ENCODE measurements at regions not wholly inside any gene's neighbourhood (a gene's known extent, or its start where the extent isn't known, plus 50 kb on each side); places are given as distances from the start of the nearest gene placed in this dataset.

- ATAC-seq, result no peak
Observed at GRCh38 chr22:27186643-27187042, 529.3 kb downstream of the MIAT start.

GRCh38 chr22:27192135-27192829, 534.9 kb downstream of the MIAT start:
- no peak for ATAC-seq

- no peak for ATAC-seq
Observed at GRCh38 chr22:27193215-27193614, 535.8 kb downstream of the MIAT start.

- no peak for ATAC-seq
Observed at GRCh38 chr22:27193636-27194035, 536.2 kb downstream of the MIAT start.

GRCh38 chr22:27194096-27194748, 536.8 kb downstream of the MIAT start:
- ATAC-seq, result no peak

- ATAC-seq, result peak; percentile 48
Observed at GRCh38 chr22:27195094-27195493, 537.7 kb downstream of the MIAT start.

GRCh38 chr22:27195494-27195893, 538.1 kb downstream of the MIAT start:
- ATAC-seq, result no peak

- no peak for ATAC-seq
Observed at GRCh38 chr22:27196606-27197005, 539.2 kb downstream of the MIAT start.

GRCh38 chr22:27197052-27197451, 539.7 kb downstream of the MIAT start:
- ATAC-seq, result no peak

GRCh38 chr22:27197618-27198017, 540.2 kb downstream of the MIAT start:
- ATAC-seq, result no peak

GRCh38 chr22:27198518-27199035, 541.2 kb downstream of the MIAT start:
- ATAC-seq, result no peak

- ATAC-seq, result no peak
Observed at GRCh38 chr22:27199354-27199753, 542.0 kb downstream of the MIAT start.

GRCh38 chr22:27201276-27201675, 543.9 kb downstream of the MIAT start:
- ATAC-seq, result no peak

GRCh38 chr22:27201741-27202140, 544.4 kb downstream of the MIAT start:
- no peak for ATAC-seq

- peak; percentile 10 for ATAC-seq
Observed at GRCh38 chr22:27203276-27203660, 545.9 kb downstream of the MIAT start.

- ATAC-seq, result no peak
Observed at GRCh38 chr22:27204280-27204679, 546.9 kb downstream of the MIAT start.

GRCh38 chr22:27204817-27205216, 547.4 kb downstream of the MIAT start:
- no peak for ATAC-seq

- no peak for ATAC-seq
Observed at GRCh38 chr22:27205492-27206373, 548.3 kb downstream of the MIAT start.

GRCh38 chr22:27206374-27207133, 549.2 kb downstream of the MIAT start:
- peak; percentile 14 for ATAC-seq

- no peak for ATAC-seq
Observed at GRCh38 chr22:27207266-27207665, 549.9 kb downstream of the MIAT start.

GRCh38 chr22:27207907-27208306, 550.5 kb downstream of the MIAT start:
- peak; percentile 55 for ATAC-seq

- ATAC-seq, result no peak
Observed at GRCh38 chr22:27210111-27210730, 552.8 kb downstream of the MIAT start.
